GM19452 (cell line): ENCODE measurements at regions not wholly inside any gene's neighbourhood (a gene's known extent, or its start where the extent isn't known, plus 50 kb on each side); places are given as distances from the start of the nearest gene placed in this dataset.

Experiments
- ATAC-seq: cut with Tn5 transposase; IDR thresholded peaks from one replicate; pipeline ENCODE4 v1.9.1; 2021; ENCODE audit not compliant: unreplicated experiment

DNA sequence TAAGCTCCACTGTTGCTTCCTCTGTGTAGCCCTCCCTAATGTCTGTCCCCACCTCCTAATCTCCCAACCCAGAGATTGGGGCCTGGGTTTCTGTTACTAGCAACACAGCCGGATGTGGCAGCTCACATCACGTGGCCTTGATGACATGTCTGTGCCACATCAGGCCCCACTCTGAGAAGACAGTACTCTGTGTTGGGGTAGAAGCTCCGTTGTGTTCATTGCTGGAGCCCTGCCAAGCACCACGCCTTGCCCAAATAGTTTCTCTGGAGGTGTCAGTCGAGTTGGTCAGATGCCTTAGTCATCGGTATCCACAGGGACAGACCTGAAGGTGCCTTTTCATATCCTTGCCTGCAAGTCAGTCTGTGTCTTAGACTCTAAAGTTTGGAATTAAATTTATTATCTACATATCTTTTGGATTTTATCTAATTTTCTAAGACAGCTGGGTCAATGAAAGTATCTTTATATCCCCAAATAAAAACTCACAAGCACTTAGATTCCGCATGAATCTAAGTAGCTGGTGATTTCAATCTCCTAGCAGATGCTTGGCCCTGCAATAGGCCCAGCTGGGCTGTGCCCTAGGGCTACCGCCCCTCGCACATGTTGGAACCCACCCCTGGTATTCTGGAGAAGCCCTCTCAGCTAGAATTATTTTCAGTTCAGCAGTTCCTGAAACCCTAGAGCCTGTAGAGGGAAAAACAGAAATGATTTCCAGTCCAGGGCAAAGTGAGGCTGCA is 204.0 kb upstream of the TSHZ3 start:
- ATAC-seq, result no peak

DNA sequence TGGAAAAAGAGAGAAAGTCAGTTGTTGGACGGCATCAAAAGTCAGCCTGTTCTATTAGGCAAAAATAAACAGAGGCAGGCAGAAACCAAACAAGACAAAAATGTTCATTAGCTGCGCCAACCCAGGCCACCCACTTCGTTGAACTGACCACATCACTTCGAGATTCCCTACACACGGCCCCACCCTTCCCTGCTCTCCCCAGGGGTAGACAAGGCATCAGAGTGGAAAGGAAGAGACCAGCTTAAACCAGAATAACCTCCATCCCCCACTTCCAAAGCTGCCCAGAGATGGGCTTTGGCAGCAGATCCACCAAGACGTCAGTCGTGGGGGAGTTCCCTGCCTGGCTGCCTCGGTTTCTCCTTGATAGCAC is 204.6 kb upstream of the TSHZ3 start:
- no peak for ATAC-seq

DNA sequence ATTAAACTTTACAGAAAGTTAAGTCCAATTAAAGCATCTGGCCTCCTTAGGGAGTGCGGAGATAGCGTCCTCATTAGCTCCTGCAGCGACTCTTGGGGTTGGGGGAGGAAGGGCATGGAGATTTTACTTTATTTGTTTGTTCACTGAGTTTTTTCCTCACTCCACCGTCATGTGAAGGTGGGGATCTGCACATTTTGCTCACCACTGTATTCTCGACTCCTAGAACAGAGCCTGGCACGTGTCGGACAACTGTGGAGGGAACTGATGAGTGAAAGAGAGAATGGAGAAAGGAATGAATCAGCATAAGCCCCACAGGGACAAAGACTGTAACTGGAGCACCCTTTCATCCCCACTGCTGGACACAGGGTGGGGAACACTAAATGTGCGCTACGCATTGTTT is 205.1 kb upstream of the TSHZ3 start:
- ATAC-seq, result no peak

DNA sequence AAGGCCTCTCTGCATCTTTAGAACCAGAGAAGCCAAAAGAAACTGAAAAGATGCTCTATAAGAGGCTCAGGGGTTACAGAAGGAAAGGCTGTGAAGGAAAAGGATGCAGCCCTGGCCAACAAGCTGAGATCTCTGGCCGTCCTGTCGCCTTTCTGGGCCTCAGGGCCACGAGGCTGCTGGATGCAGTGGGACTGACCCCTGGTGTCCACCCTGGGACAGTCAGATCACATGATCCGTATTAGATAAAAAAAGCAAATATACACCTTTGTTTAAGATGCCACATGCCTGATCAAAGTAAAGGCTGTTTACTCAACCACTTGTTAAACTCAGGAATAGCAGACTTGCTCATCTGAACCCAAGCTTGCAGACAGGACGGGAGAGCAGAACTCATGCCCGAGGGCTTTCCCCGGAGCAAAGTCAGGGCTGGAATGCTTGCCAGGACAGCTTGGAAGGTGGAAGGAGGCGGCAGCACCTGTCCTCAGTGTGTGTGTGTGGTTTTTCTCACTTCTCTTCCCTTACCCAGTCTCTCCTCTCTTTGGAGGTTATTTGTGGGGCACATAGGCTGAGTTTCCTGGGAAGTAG is 206.5 kb upstream of the TSHZ3 start:
- no peak for ATAC-seq

DNA sequence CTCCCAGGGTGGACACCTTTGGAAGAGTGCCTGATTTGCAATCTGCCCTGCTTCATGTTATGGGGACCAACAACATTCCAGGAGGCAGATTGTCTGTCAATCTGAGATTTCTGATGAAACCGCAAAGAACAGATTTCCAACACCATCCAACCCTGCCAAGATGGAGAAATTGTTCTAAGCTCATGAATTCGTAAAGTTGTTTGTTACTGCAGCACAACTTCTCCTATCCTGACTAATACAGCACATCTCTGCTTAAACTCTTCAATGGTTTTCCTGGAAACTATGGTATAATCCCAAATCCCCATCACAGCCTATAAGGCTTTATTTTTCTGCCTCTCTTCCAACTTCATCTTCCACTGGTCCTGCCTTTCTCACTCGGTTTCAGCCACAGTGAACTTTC is 210.3 kb upstream of the TSHZ3 start:
- ATAC-seq, result no peak

- no peak for ATAC-seq
Measured at GRCh38 chr19:31560086-31561060, 211.1 kb upstream of the TSHZ3 start.

GRCh38 chr19:31562966-31563612 is 213.9 kb upstream of the TSHZ3 start:
- no peak for ATAC-seq

DNA sequence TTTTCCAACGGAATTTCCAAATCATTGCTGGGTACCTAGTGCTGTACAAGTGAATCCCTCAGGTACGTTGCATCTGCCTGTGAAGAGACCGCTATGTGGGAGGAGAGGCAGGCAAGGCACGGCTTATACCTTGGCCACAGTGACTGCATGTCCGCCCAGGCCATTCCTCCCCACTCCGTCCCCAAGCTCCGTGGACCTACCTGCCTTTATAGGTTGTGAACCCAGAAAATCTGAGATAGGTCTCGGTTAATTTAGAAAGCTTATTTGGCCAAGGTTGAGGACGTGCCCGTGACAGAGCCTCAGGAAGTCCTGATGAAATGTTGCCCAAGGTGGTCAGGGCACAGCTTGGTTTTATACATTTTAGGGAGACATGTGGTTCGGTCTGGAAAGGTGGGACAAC is 218.5 kb upstream of the TSHZ3 start:
- no peak for ATAC-seq

GRCh38 chr19:31568724-31569123 is 219.5 kb upstream of the TSHZ3 start:
- no peak for ATAC-seq

DNA sequence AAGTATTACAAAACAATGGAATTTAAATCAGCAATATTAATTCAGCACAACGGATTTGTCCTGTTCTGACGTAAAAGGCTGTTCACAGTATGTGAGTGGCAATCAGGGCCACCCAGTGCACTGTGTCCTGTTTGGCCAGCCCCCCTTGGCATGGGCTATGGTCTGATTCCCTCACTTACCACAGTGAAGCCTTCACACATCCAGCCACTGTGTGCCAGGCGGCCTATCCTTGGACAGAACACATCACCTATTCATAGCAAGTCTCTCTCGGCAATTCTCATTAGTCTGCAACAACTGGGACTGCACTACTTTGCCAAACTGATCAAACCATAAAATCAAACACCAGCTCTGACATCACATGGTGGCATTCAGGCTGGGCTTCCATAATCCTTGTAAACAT is 221.5 kb upstream of the TSHZ3 start:
- ATAC-seq, result no peak

GRCh38 chr19:31572102-31572975 is 223.1 kb upstream of the TSHZ3 start:
- no peak for ATAC-seq

DNA sequence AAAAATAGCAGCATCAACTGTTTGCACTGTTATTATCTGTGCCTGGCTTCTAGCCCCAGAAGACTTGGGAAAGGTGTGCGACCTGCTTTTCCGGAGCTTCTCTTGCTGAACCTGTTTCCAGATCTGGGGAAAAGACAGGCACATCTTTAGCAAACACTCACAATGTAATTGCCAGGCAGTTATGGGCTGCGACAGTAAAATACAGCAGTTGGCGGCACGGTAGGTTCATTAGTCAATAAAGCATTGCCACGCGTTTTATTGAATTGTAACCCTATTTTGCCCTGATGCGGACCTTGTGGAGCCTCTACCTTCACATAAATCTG is 223.7 kb upstream of the TSHZ3 start:
- no peak for ATAC-seq

GRCh38 chr19:31574251-31574973 is 225.2 kb upstream of the TSHZ3 start:
- ATAC-seq, result no peak

GRCh38 chr19:31575846-31576335 is 226.7 kb upstream of the TSHZ3 start:
- ATAC-seq, result no peak

DNA sequence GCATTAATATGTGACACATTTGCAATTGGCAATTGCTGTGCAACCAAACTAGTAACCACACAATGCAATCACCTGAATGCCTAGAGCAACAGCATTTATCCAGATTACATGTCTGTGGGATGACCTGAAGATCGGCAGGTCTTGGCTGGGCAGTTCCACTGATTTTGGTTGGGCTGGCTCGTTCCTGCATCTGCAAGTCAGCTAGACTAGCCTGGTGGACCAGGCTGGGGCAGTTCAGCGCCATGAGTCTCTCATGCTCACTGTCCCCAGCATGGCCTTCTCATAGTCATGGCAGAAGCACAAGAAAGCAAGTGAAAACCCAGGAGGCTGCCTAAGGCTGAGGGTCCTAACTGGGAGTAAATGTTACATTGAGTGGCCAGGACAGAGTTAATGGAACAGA is 229.1 kb upstream of the TSHZ3 start:
- no peak for ATAC-seq

GRCh38 chr19:31583148-31583547 is 233.9 kb upstream of the TSHZ3 start:
- no peak for ATAC-seq

DNA sequence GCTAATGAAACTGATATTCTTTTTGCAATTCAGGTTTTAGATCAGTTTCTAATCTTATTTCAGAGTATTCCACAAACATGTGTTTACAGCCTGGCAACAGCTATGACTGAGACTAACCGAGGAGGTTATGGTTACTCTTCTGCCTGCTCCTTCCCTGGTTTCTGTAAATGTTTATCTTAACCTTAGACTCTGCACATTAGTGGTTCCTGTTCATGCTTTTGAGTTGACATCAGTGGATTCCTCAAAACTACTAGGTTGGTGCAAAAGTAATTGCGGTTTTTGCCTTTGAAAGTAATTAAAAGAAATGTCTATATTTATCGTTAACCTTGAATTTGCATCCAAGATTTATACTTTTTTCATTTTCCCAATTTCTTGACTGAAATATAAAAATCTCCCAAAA is 237.0 kb upstream of the TSHZ3 start:
- ATAC-seq, result no peak

GRCh38 chr19:31589109-31589508 is 239.9 kb upstream of the TSHZ3 start:
- no peak for ATAC-seq

DNA sequence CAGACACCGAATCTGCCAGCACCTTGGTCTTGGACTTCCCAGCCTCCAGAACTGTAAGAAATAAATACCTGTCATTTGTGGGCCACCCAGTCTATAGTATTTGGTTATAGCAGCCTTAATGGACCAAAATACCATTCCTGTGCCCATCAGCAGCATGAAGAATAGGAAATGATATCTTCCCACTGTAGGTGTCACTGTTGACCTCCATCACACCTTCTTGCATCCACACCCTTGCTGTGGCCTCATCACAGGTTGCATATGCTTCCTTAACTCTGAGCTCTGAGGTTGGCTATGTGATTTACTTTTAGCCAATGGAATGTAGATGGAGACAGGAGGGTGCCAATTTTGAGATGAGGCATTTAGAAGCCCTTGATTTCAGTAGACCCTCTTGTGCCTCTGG is 242.0 kb upstream of the TSHZ3 start:
- no peak for ATAC-seq

DNA sequence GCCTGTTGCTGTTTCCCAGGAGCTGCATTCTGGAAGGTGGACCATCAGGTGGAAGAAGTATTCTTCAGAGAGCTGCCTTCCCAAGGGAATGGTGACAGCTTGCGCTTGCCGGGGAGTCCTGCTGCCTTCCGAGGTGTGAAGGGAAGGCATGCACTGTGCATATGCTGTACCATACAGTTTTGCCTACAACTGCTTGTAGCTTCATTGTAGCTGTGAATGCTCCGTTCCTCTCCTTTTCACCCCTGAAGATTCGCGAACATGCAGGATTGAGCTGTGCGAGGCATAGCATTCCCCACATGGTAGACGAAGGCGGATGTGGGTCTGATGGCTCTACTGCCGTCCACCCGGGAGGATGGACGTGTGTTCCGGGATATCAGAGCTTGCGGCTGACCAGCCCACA is 243.2 kb upstream of the TSHZ3 start:
- ATAC-seq, result no peak
